ENCODE measurements at regions not wholly inside any gene's neighbourhood (a gene's known extent, or its start where the extent isn't known, plus 50 kb on each side); places are given as distances from the start of the nearest gene placed in this dataset.

DNA sequence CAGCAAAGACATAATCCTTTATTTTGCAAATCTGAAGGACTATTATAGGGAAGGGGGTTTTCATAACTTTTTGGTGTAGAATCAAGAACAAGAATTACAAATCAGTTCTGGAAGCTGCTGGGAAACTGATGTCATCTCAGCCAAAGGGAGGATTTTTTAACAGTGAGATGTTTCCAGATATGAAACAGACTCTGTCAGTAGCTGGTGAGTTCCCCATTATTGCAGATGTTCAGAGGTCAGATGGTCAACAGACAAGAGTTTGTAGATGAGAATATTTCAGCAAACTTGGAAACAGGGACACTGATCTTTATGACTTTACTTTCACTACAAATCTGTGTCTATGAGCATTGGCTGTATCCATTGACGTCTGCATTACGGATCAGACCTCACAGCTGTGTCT, 71.9 kb upstream of the LPP start:
- H3K27me3 ChIP-seq (ENCODE audit: insufficient read depth, low read depth) = no peaks in the 10 kb centered on the region
- H3K9me2 ChIP-seq (ENCODE audit: insufficient read depth) = no peaks in the 10 kb centered on the region
- DNase-seq = no peak
- H3K27ac ChIP-seq = no peak overlapping the region
- no peaks in the 10 kb centered on the region for H4K20me1 ChIP-seq (ENCODE audit: insufficient read depth)
- peaks cover 11% of the 10 kb centered on the region for H3K9me3 ChIP-seq (ENCODE audit: insufficient read depth, low read depth)
- no peaks in the 10 kb centered on the region for H3K79me2 ChIP-seq (ENCODE audit: low read depth)
- no peak overlapping the region for H2AFZ ChIP-seq
- no TSS peak for BruUV-seq (replicated peaks)
- no peak overlapping the region for H3K4me2 ChIP-seq
- POLR2A ChIA-PET (ENCODE audit: unreplicated experiment) = interaction anchor here (0.6 kb wide), 1 partner anchor 1299 kb away, joined by 5 read pairs; the partner anchor contains the start of gene EIF4A2
- H3K4me3 ChIP-seq = no peak overlapping the region
- no peaks in the 10 kb centered on the region for H3F3A ChIP-seq (ENCODE audit: insufficient read depth, low read depth)
- CTCF ChIA-PET = no interaction called here
- intact Hi-C loops (cut with micrococcal nuclease; ENCODE audit: unreplicated experiment) = no loop called here
- TF ChIP-seq, protein P1, sequence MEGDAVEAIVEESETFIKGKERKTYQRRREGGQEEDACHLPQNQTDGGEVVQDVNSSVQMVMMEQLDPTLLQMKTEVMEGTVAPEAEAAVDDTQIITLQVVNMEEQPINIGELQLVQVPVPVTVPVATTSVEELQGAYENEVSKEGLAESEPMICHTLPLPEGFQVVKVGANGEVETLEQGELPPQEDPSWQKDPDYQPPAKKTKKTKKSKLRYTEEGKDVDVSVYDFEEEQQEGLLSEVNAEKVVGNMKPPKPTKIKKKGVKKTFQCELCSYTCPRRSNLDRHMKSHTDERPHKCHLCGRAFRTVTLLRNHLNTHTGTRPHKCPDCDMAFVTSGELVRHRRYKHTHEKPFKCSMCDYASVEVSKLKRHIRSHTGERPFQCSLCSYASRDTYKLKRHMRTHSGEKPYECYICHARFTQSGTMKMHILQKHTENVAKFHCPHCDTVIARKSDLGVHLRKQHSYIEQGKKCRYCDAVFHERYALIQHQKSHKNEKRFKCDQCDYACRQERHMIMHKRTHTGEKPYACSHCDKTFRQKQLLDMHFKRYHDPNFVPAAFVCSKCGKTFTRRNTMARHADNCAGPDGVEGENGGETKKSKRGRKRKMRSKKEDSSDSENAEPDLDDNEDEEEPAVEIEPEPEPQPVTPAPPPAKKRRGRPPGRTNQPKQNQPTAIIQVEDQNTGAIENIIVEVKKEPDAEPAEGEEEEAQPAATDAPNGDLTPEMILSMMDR (conservative IDR thresholded peaks at IDR 0.05) = no peak
- no peak for TF ChIP-seq EZH2 (IDR thresholded peaks at IDR 0.05; ENCODE audit: low read depth)
- H3K36me3 ChIP-seq (ENCODE audit: low read depth) = no peaks in the 10 kb centered on the region
- no peaks in the 10 kb centered on the region for H3K4me1 ChIP-seq (replicated peaks; ENCODE audit: insufficient read depth)

DNA sequence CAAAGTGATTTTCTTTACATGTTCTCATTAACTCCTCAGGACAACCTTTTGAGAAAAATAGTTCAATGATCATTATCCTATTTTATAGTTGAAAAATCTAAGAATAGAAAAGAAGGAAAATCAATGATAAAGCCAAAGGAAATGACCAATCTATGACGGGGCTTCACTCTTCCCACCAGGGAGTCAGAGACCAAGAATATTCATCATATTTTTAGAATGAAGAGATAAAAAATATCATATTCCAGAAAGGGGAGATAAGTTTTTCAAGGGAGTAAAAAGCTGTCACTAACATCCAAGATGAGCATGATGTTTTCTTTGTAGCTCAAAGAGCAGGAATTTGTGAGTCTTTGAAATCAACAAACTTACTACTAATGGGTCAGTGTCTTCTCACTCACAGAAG, 71.5 kb upstream of the LPP start:
- intact Hi-C loops (cut with micrococcal nuclease; ENCODE audit: unreplicated experiment) = no loop called here
- H3K4me2 ChIP-seq = no peak overlapping the region
- DNase-seq = no peak
- no peaks in the 10 kb centered on the region for H3K36me3 ChIP-seq (ENCODE audit: low read depth)
- ChIA-PET CTCF (no interaction called here), POLR2A (ENCODE audit: unreplicated experiment) (interaction anchor here (0.6 kb wide), 1 partner anchor 1299 kb away, joined by 5 read pairs; the partner anchor contains the start of gene EIF4A2)
- H2AFZ ChIP-seq = no peak overlapping the region
- H3K9me3 ChIP-seq (ENCODE audit: insufficient read depth, low read depth) = peaks cover 11% of the 10 kb centered on the region
- H3F3A ChIP-seq (ENCODE audit: insufficient read depth, low read depth) = no peaks in the 10 kb centered on the region
- H3K27ac ChIP-seq = no peak overlapping the region
- H3K9me2 ChIP-seq (ENCODE audit: insufficient read depth) = no peaks in the 10 kb centered on the region
- TF ChIP-seq, protein P1 (conservative IDR thresholded peaks at IDR 0.05) = no peak
- no peak for TF ChIP-seq EZH2 (IDR thresholded peaks at IDR 0.05; ENCODE audit: low read depth)
- BruUV-seq (replicated peaks) = no TSS peak
- H3K4me3 ChIP-seq = no peak overlapping the region
- no peaks in the 10 kb centered on the region for H3K79me2 ChIP-seq (ENCODE audit: low read depth)
- no peaks in the 10 kb centered on the region for H3K4me1 ChIP-seq (replicated peaks; ENCODE audit: insufficient read depth)
- no peaks in the 10 kb centered on the region for H4K20me1 ChIP-seq (ENCODE audit: insufficient read depth)
- no peaks in the 10 kb centered on the region for H3K27me3 ChIP-seq (ENCODE audit: insufficient read depth, low read depth)

DNA sequence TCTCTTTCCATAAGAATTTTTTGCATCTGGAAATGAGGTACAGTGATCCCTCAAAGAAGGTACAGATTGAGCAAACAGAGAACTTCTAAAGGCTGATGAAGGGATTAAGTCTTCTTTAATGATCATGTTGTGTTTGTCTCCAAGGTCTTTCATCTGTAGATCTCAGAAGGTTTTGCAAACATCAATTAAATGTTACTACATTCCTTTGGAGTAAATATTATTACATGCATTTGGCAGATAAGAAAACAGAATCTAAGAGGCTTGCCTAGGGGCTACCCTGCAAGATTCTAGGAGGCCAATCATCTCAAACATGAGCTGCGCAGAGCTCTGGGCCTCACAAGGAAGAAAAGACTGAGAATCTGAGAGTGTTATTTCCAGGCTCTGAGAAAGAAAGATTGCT, 70.9 kb upstream of the LPP start:
- intact Hi-C loops (cut with micrococcal nuclease; ENCODE audit: unreplicated experiment) = no loop called here
- POLR2A ChIA-PET (ENCODE audit: unreplicated experiment) = no interaction called here
- CTCF ChIA-PET = no interaction called here

More for the DNA sequence above, 70.9 kb upstream of the LPP start:
- H4K20me1 ChIP-seq (ENCODE audit: insufficient read depth) = no peaks in the 10 kb centered on the region
- H3F3A ChIP-seq (ENCODE audit: insufficient read depth, low read depth) = no peaks in the 10 kb centered on the region
- H3K27me3 ChIP-seq (ENCODE audit: insufficient read depth, low read depth) = no peaks in the 10 kb centered on the region
- H2AFZ ChIP-seq = no peak overlapping the region
- no peak for DNase-seq
- no peak overlapping the region for H3K4me3 ChIP-seq
- H3K4me2 ChIP-seq = no peak overlapping the region
- TF ChIP-seq EZH2 (IDR thresholded peaks at IDR 0.05; ENCODE audit: low read depth) = no peak
- TF ChIP-seq, protein P1 (conservative IDR thresholded peaks at IDR 0.05) = no peak
- H3K36me3 ChIP-seq (ENCODE audit: low read depth) = no peaks in the 10 kb centered on the region
- H3K27ac ChIP-seq = no peak overlapping the region
- peaks cover 11% of the 10 kb centered on the region for H3K9me3 ChIP-seq (ENCODE audit: insufficient read depth, low read depth)
- H3K9me2 ChIP-seq (ENCODE audit: insufficient read depth) = no peaks in the 10 kb centered on the region
- no peaks in the 10 kb centered on the region for H3K79me2 ChIP-seq (ENCODE audit: low read depth)
- no peaks in the 10 kb centered on the region for H3K4me1 ChIP-seq (replicated peaks; ENCODE audit: insufficient read depth)
- BruUV-seq (replicated peaks) = no TSS peak

Measured in PC-9 (cell line).